ENCODE measurements at regions not wholly inside any gene's neighbourhood (a gene's known extent, or its start where the extent isn't known, plus 50 kb on each side); places are given as distances from the start of the nearest gene placed in this dataset.

- H3K27ac ChIP-seq: no peak overlapping the region
- TF ChIP-seq, protein P1, sequence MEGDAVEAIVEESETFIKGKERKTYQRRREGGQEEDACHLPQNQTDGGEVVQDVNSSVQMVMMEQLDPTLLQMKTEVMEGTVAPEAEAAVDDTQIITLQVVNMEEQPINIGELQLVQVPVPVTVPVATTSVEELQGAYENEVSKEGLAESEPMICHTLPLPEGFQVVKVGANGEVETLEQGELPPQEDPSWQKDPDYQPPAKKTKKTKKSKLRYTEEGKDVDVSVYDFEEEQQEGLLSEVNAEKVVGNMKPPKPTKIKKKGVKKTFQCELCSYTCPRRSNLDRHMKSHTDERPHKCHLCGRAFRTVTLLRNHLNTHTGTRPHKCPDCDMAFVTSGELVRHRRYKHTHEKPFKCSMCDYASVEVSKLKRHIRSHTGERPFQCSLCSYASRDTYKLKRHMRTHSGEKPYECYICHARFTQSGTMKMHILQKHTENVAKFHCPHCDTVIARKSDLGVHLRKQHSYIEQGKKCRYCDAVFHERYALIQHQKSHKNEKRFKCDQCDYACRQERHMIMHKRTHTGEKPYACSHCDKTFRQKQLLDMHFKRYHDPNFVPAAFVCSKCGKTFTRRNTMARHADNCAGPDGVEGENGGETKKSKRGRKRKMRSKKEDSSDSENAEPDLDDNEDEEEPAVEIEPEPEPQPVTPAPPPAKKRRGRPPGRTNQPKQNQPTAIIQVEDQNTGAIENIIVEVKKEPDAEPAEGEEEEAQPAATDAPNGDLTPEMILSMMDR (IDR thresholded peaks at IDR 0.05): no peak
Observed at GRCh38 chr1:194347200-194347599, 1160.8 kb upstream of the B3GALT2 start.

DNA sequence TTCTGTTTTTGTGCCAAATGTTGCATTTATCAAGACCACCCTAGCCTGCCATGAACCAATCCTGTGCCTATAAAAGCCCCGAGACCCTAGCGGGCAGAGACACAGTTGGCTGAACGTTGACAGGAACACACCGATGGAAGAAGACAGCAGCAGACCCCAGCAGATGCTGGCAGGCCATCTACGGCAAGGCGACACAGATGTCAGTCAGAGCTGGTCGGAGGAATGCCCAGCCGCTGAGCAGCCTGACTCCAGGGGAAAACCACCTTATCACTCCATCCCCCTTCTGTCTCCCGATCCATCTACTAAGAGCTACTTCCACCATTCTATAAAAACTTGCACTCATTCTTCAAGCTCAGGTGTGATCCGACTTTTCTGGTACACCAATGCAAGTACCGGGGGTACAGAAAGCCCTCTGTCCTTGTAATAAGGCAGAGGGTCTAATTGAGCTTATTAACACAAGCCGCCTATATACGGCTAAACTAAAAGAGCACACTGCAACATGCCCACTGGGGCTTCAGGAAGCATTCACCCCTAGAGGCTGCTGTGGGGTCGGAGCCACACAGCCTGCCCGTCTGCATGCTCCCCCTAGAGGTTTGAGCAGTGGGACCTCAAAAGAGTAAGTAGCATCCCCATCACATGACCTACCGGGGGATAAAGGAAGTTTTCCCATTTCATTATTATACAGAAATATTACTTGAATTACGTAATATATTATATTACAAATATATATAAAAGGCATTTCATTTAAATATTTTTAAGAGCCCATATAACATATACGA, 1156.3 kb upstream of the B3GALT2 start:
- TF ChIP-seq, protein P1 (IDR thresholded peaks at IDR 0.05): no peak
- no peak for TF ChIP-seq ZFX (IDR thresholded peaks at IDR 0.05; ENCODE audit: borderline replicate concordance)
- no peak overlapping the region for H3K27ac ChIP-seq

GRCh38 chr1:194341587-194341986, 1155.2 kb upstream of the B3GALT2 start:
- H3K27ac ChIP-seq: no peak overlapping the region
- TF ChIP-seq, protein P1 (IDR thresholded peaks at IDR 0.05): no peak
- no peak for TF ChIP-seq ZFX (IDR thresholded peaks at IDR 0.05; ENCODE audit: borderline replicate concordance)

DNA sequence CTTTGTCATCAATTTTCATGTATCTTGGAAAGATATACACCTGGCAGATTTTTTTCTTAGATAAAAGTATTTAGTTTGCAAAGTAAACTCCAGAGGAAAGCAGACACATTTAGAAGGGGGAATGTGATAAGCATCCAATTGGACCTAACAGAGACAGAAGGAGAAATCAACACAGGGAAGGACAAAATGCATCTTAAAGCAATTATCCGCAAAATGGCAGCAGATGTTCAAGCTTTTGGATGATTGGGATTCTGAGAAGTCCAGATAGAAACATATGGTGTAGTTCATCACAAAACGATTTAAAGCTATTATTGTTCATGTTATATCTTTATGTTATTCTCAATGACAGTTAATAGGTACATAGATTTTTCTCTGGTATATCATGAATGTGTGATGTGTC, 1153.1 kb upstream of the B3GALT2 start:
- no peak for TF ChIP-seq ZFX (IDR thresholded peaks at IDR 0.05; ENCODE audit: borderline replicate concordance)
- TF ChIP-seq, protein P1 (IDR thresholded peaks at IDR 0.05): no peak

DNA sequence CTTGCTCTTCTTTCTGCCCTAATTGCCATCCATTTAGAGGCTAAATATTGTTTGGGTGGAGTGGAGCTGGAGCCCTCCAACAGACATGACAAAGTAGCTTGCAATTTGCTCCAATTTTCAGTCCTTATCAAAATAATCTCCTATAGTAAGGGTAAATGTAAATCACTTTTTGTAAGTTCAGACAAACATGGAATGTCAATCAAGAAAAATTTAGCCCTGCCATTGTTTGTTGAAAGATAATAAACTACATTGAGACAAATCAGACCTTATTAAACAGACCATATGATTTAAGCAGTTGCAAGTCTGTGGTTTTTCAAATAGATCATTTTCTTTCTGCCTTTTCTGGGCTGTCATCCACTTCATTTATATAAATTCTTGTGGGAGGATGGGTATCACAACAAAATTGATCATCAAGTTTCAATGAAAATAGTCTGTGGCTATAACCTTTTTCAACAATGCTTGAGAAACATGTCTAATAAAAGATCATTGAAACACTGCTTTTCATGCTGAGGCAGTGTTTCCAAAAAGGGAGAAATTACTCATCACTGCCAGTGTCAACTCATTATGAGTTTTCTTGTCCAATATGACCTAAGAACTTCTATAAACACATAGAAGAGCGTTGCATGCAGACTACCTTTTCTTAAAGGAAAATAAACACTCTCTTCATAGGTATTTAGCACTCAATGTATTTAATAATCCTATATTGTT, 1152.0 kb upstream of the B3GALT2 start:
- no peak overlapping the region for H3K27ac ChIP-seq
- TF ChIP-seq, protein P1 (IDR thresholded peaks at IDR 0.05): no peak
- no peak for TF ChIP-seq ZFX (IDR thresholded peaks at IDR 0.05; ENCODE audit: borderline replicate concordance)

More for the DNA sequence above, 1153.1 kb upstream of the B3GALT2 start:
- H3K27ac ChIP-seq: no peak overlapping the region

DNA sequence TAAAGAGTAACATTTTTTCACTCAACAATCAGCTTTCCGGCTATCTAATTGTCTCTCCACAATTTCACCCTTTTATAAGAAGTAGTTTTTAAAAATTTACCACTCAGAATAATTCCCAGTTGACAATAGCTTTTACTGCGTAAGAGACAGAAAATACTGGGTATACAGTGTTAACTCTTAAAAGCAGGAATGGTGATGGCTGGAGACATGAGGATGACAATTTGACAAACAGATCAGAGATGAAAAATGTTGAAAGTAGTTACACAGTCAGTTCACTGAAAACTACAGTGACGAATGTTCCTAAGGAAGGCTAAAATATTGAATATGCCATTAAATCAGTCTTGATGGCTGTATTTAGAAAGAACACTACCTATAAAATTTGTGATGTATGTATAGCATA, 1146.8 kb upstream of the B3GALT2 start:
- no peak overlapping the region for H3K27ac ChIP-seq
- TF ChIP-seq, protein P1 (IDR thresholded peaks at IDR 0.05): no peak
- no peak for TF ChIP-seq ZFX (IDR thresholded peaks at IDR 0.05; ENCODE audit: borderline replicate concordance)

GRCh38 chr1:194331758-194332157, 1145.3 kb upstream of the B3GALT2 start:
- TF ChIP-seq, protein P1 (IDR thresholded peaks at IDR 0.05): no peak
- no peak for TF ChIP-seq ZFX (IDR thresholded peaks at IDR 0.05; ENCODE audit: borderline replicate concordance)
- no peak overlapping the region for H3K27ac ChIP-seq

Measured in 22Rv1 (cell line).